Stimulated activated CD4-positive, alpha-beta T cell treated with anti-CD3 and anti-CD28 coated beads, Interleukin-4, amount 100 ng/mL, for 4 hours (primary cell): ENCODE measurements at regions not wholly inside any gene's neighbourhood (a gene's known extent, or its start where the extent isn't known, plus 50 kb on each side); places are given as distances from the start of the nearest gene placed in this dataset.

Experiments
- DNase-seq, 2 experiments: peaks; one replicate each; pipeline ENCODE4 v3.0.0-alpha.2; 2020

DNA sequence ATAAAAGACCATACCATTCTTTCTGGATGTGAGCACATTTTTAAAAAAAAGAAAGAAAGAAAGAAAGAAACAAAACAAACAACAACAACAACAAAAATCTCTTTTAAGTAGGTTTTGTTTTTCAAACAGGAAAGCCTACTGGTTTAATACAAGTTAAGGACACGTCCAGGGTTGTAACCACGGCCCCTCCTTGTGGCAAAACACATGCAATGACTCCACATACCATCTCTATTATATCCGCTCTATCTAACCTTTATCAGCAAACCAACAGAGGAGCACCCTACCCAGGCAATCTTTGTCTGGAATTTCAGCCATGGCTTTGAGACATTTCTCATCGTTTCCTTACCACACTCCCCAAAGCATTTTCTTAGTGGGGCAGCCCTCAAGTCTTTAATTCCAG, 360.5 kb upstream of the TMPO start:
- DNase-seq, result no peak

- DNase-seq, result no peak
Observed at GRCh38 chr12:98156697-98157096, 358.7 kb upstream of the TMPO start.

GRCh38 chr12:98162906-98163678, 352.3 kb upstream of the TMPO start:
- DNase-seq, result no peak

DNA sequence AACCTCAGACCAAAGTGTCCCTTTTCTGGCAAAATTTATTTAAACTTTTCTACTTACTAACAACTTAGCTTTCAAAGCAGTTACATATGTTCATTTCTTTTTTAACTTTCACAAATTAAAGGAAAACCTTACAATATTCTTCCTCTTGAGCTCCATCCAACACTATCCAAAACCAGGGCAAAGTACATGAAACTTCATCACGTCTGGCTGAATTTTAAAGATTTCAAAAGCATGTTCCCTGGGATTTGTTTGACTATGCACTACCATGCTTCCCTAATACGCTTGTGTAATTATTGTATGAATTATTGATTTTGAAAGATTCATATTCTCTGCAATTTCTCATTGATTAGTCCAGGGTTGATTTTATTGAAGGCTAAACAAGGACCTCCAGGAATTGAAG, 343.1 kb upstream of the TMPO start:
- DNase-seq, result no peak

DNA sequence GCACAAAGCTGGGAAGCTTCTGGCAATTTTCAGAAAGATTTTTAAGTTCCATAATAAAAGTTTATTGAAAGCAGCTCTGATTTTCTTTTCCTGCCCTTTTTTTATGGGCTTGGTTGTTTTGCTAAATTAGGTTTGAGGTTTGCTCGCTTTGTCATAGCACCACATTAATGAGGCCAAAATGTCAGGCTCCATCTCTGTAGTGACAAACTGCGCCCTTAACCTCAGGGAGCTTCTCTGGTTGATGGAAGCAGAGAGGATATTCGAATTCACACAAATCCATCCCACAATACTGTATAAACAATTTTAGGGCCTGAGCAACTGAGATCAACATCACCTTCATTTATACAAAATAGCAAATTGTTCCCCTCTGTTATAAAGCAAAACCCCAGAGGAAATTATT, 342.6 kb upstream of the TMPO start:
- DNase-seq, result no peak

GRCh38 chr12:98173773-98174427, 341.5 kb upstream of the TMPO start:
- DNase-seq, result no peak

GRCh38 chr12:98174428-98174809, 341.0 kb upstream of the TMPO start:
- no peak for DNase-seq

GRCh38 chr12:98178126-98178525, 337.3 kb upstream of the TMPO start:
- no peak for DNase-seq

- DNase-seq, result no peak
Observed at GRCh38 chr12:98179151-98179550, 336.2 kb upstream of the TMPO start.

GRCh38 chr12:98180603-98181002, 334.8 kb upstream of the TMPO start:
- DNase-seq, result no peak

- DNase-seq, result no peak
Observed at GRCh38 chr12:98182821-98183220, 332.6 kb upstream of the TMPO start.

- DNase-seq, result no peak
Observed at GRCh38 chr12:98185606-98186005, 329.8 kb upstream of the TMPO start.

GRCh38 chr12:98188650-98189077, 326.7 kb upstream of the TMPO start:
- DNase-seq, result no peak

GRCh38 chr12:98194591-98194990, 320.8 kb upstream of the TMPO start:
- no peak for DNase-seq

GRCh38 chr12:98198261-98198982, 317.0 kb upstream of the TMPO start:
- no peak for DNase-seq

- no peak for DNase-seq
Observed at GRCh38 chr12:98208816-98209215, 306.6 kb upstream of the TMPO start.

- no peak for DNase-seq
Observed at GRCh38 chr12:98211909-98212695, 303.3 kb upstream of the TMPO start.

DNA sequence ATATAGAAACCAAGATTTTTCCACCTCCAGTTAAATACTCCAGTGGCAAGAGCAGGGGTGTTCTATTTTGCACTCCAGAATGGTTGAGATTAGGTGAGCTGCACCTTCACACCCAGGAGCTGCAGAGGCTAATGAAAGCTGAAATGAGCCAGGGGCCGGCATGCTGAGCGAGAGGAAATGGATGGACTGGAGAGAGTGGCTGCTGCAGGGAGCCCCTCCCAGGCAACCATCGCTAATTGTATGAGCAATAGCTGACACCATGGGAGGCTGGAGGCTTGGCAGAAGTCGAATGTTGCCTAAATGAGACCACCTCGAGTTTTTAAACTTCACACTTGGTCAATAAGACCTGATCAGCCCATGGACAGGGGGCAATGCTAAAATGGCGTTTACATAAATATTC, 301.8 kb upstream of the TMPO start:
- no peak for DNase-seq

- DNase-seq, result no peak
Observed at GRCh38 chr12:98217257-98217656, 298.1 kb upstream of the TMPO start.

GRCh38 chr12:98220636-98221035, 294.8 kb upstream of the TMPO start:
- DNase-seq, result no peak

DNA sequence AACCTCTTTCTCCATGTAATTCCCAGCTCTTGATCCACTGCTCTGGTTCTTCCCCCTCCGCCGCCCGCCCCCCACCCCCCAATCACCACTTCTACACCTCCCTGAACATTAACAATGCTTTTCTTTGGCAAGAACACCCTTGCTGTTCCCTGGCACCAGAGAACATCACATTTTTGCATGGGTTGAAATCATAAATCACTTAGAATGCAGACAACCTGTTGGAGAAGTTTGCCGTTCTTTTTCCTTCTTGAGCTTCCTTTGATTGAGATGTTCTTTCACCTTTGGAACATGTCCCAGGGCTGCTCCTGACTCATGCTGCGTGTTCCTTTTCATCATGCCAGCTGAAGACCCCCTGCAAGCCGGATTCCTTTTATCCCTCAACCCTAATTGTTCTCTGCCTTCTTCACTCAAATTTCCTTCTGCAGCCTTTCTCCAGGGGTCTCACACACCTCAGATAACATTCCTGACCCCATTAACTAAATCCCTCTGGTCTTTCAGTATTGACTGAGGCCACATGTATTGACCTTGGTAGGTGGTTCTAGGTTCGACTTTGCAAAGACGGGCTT, 294.1 kb upstream of the TMPO start:
- DNase-seq, result no peak

DNA sequence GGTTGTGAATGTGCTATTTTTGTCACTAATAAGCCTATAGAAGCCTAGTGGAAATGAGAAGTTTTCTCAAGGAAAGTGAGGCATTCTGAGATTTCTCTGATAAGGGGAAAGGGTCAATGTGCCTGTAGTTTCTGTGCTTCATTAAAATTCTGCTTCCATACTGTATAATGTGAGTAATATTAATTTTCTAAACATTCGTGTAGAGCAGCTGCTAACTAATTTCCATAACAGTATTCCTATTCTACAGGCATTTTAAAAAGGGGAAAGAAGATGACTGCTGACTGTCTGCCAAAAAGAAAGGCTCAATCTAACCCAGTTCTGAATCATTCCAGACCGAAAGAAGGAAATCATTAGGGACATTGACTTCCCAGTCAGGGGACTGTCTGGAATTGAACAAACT, 293.3 kb upstream of the TMPO start:
- no peak for DNase-seq
